Mammary epithelial cell (primary cell): ENCODE measurements at regions not wholly inside any gene's neighbourhood (a gene's known extent, or its start where the extent isn't known, plus 50 kb on each side); places are given as distances from the start of the nearest gene placed in this dataset.

Source experiments
- CTCF ChIP-seq, 2 donors: IDR thresholded peaks in 1 of 2; conservative IDR thresholded peaks in 1 of 2; 2 replicates each; pipeline ENCODE4 v1.5.1; 2011 to 2012; ENCODE audit warnings: inconsistent platforms in 2 of 2, low read length in 2 of 2, mild to moderate bottlenecking in 2 of 2, control low read depth in 1 of 2, low read depth in 1 of 2; ENCODE audit not compliant: insufficient read depth in 1 of 2; ENCODE audit errors: extremely low read depth in 1 of 2
- EZH2 ChIP-seq: IDR thresholded peaks from 2 replicates; pipeline ENCODE4 v1.6.1; 2012; ENCODE audit warnings: low read length, inconsistent platforms, borderline replicate concordance

DNA sequence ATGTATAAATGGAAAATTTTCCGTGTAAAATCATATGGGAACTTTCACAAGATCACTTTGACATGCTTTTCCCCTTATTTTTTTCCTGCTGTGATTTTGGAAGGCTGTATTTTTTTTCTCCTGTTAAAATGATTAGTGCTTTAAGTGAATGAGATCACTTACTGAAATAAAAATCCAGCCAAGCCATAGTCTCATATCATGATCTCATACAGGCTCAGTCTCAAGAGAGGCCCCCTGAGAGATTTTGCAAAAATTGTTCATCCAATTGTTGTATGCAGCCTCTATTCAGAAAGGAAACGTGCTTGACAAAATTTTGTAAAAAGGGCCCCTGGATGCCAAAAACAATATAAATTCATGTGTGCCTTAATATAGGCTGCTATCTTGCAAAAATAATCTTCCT lies 528.2 kb downstream of the HDGFL1 start:
- TF ChIP-seq CTCF (conservative IDR thresholded peaks at IDR 0.05 in 1 of 2, IDR thresholded peaks at IDR 0.05 in 1 of 2; ENCODE audit: extremely low read depth in 1 of 2, insufficient read depth in 1 of 2, low read depth in 1 of 2, low read length in 2 of 2) (no peak), EZH2 (no peak)
